ENCODE measurements at regions not wholly inside any gene's neighbourhood (a gene's known extent, or its start where the extent isn't known, plus 50 kb on each side); places are given as distances from the start of the nearest gene placed in this dataset.
"Not testable (repeated sequence)": the region's sequence is repeated elsewhere in the genome, so short reads cannot be mapped to it uniquely, and the experiment has no call there.

GRCh38 chr3:82585591-82585990 is 824.1 kb upstream of the GBE1 start:
- TF ChIP-seq CTCF (IDR thresholded peaks at IDR 0.05; ENCODE audit: insufficient read depth, low read length); GABPA (IDR thresholded peaks at IDR 0.05; ENCODE audit: low read depth); SPI1 (IDR thresholded peaks at IDR 0.05; ENCODE audit: borderline replicate concordance, low read depth): not testable (repeated sequence)

Measured in HL-60 (cell line).